ENCODE measurements at regions not wholly inside any gene's neighbourhood (a gene's known extent, or its start where the extent isn't known, plus 50 kb on each side); places are given as distances from the start of the nearest gene placed in this dataset.

DNA sequence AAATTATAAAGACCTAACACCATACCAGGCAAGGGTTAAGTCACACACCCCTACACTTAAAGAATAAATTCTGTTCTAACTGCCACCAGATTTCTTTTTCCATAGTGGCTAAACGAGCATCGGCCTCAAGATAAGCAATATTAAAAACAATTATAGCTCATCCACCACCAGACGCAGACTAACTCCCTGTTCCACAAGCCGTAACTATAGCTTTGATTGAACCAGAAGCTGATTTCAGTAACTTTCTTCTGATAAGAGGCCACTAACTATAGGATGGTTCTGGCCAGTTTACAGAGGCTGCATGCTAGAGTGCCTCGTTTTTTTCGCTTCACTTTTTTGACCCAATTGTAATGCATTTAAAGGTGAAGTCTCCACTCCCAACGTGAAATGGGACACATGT is 238.8 kb downstream of the MRPL39 start:
- H3K27ac Mint-ChIP-seq = no peak overlapping the region
- no peak for DNase-seq (ENCODE audit: low spot score, unreplicated experiment)
- no peaks in the 10 kb centered on the region for H3K36me3 Mint-ChIP-seq (ENCODE audit: insufficient read depth)
- TF ChIP-seq, protein P1, sequence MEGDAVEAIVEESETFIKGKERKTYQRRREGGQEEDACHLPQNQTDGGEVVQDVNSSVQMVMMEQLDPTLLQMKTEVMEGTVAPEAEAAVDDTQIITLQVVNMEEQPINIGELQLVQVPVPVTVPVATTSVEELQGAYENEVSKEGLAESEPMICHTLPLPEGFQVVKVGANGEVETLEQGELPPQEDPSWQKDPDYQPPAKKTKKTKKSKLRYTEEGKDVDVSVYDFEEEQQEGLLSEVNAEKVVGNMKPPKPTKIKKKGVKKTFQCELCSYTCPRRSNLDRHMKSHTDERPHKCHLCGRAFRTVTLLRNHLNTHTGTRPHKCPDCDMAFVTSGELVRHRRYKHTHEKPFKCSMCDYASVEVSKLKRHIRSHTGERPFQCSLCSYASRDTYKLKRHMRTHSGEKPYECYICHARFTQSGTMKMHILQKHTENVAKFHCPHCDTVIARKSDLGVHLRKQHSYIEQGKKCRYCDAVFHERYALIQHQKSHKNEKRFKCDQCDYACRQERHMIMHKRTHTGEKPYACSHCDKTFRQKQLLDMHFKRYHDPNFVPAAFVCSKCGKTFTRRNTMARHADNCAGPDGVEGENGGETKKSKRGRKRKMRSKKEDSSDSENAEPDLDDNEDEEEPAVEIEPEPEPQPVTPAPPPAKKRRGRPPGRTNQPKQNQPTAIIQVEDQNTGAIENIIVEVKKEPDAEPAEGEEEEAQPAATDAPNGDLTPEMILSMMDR (IDR thresholded peaks at IDR 0.05; ENCODE audit: unreplicated experiment) = no peak
- H3K4me3 Mint-ChIP-seq (ENCODE audit: low read depth) = no peak overlapping the region
- H3K9me3 Mint-ChIP-seq (ENCODE audit: low read depth) = no peaks in the 10 kb centered on the region
- peaks cover 2% of the 10 kb centered on the region for H3K4me1 Mint-ChIP-seq (ENCODE audit: low read depth)
- H3K27me3 Mint-ChIP-seq = no peaks in the 10 kb centered on the region

GRCh38 chr21:25366116-25366515 is 241.2 kb downstream of the MRPL39 start:
- no peaks in the 10 kb centered on the region for H3K4me1 Mint-ChIP-seq (ENCODE audit: low read depth)
- DNase-seq (ENCODE audit: low spot score, unreplicated experiment) = no peak
- H3K27me3 Mint-ChIP-seq = no peaks in the 10 kb centered on the region
- H3K36me3 Mint-ChIP-seq (ENCODE audit: insufficient read depth) = no peaks in the 10 kb centered on the region
- no peak overlapping the region for H3K4me3 Mint-ChIP-seq (ENCODE audit: low read depth)
- TF ChIP-seq, protein P1 (IDR thresholded peaks at IDR 0.05; ENCODE audit: unreplicated experiment) = no peak
- no peaks in the 10 kb centered on the region for H3K9me3 Mint-ChIP-seq (ENCODE audit: low read depth)
- no peak overlapping the region for H3K27ac Mint-ChIP-seq

- no peak overlapping the region for H3K4me3 Mint-ChIP-seq (ENCODE audit: low read depth)
- H3K9me3 Mint-ChIP-seq (ENCODE audit: low read depth) = no peaks in the 10 kb centered on the region
- DNase-seq (ENCODE audit: low spot score, unreplicated experiment) = no peak
- no peaks in the 10 kb centered on the region for H3K36me3 Mint-ChIP-seq (ENCODE audit: insufficient read depth)
- H3K4me1 Mint-ChIP-seq (ENCODE audit: low read depth) = no peaks in the 10 kb centered on the region
- TF ChIP-seq, protein P1 (IDR thresholded peaks at IDR 0.05; ENCODE audit: unreplicated experiment) = no peak
- H3K27ac Mint-ChIP-seq = no peak overlapping the region
- H3K27me3 Mint-ChIP-seq = no peaks in the 10 kb centered on the region
Observed at GRCh38 chr21:25362375-25363267, 244.7 kb downstream of the MRPL39 start.

DNA sequence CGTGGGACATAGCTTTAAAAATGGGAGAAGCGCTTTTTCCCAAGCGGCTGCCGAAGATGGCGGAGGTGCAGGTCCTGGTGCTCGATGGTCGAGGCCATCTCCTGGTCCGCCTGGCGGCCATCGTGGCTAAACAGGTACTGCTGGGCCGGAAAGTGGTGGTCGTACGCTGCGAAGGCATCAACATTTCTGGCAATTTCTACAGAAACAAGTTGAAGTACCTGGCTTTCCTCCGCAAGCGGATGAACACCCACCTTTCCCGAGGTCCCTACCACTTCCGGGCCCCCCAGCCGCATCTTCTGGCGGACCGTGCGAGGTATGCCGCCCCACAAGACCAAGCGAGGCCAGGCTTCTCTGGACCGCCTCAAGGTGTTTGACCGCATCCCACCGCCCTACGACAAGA is 245.5 kb downstream of the MRPL39 start:
- DNase-seq (ENCODE audit: low spot score, unreplicated experiment) = no peak
- TF ChIP-seq, protein P1 (IDR thresholded peaks at IDR 0.05; ENCODE audit: unreplicated experiment) = no peak
- H3K9me3 Mint-ChIP-seq (ENCODE audit: low read depth) = no peaks in the 10 kb centered on the region
- no peak overlapping the region for H3K4me3 Mint-ChIP-seq (ENCODE audit: low read depth)
- H3K27me3 Mint-ChIP-seq = no peaks in the 10 kb centered on the region
- H3K36me3 Mint-ChIP-seq (ENCODE audit: insufficient read depth) = no peaks in the 10 kb centered on the region
- no peak overlapping the region for H3K27ac Mint-ChIP-seq
- H3K4me1 Mint-ChIP-seq (ENCODE audit: low read depth) = no peaks in the 10 kb centered on the region

DNA sequence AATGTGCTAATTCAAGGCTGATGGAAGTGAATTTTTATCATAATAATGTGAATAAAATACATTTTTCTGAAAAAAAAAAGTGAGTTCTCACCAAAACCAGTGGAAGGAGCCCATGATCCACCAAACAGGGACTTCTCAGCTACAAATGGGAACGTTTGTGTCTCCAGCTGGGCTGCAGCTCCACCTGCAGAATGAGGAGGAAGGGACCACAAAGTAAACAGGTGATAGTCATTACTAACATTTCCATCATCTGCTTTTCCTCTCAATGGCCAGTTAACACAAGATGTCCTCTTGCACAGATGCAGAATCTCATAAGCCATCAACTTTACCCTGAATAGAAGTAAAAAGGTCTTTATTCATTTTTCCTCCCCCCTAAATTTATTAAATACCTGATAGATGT is 246.2 kb downstream of the MRPL39 start:
- Mint-ChIP-seq H3K4me3 (ENCODE audit: low read depth) (no peak overlapping the region), H3K9me3 (ENCODE audit: low read depth) (no peaks in the 10 kb centered on the region), H3K27me3 (no peaks in the 10 kb centered on the region), H3K27ac (no peak overlapping the region), H3K36me3 (ENCODE audit: insufficient read depth) (no peaks in the 10 kb centered on the region), H3K4me1 (ENCODE audit: low read depth) (no peaks in the 10 kb centered on the region)
- no peak for DNase-seq (ENCODE audit: low spot score, unreplicated experiment)
- TF ChIP-seq, protein P1 (IDR thresholded peaks at IDR 0.05; ENCODE audit: unreplicated experiment) = no peak
